ENCODE measurements at regions not wholly inside any gene's neighbourhood (a gene's known extent, or its start where the extent isn't known, plus 50 kb on each side); places are given as distances from the start of the nearest gene placed in this dataset.

DNA sequence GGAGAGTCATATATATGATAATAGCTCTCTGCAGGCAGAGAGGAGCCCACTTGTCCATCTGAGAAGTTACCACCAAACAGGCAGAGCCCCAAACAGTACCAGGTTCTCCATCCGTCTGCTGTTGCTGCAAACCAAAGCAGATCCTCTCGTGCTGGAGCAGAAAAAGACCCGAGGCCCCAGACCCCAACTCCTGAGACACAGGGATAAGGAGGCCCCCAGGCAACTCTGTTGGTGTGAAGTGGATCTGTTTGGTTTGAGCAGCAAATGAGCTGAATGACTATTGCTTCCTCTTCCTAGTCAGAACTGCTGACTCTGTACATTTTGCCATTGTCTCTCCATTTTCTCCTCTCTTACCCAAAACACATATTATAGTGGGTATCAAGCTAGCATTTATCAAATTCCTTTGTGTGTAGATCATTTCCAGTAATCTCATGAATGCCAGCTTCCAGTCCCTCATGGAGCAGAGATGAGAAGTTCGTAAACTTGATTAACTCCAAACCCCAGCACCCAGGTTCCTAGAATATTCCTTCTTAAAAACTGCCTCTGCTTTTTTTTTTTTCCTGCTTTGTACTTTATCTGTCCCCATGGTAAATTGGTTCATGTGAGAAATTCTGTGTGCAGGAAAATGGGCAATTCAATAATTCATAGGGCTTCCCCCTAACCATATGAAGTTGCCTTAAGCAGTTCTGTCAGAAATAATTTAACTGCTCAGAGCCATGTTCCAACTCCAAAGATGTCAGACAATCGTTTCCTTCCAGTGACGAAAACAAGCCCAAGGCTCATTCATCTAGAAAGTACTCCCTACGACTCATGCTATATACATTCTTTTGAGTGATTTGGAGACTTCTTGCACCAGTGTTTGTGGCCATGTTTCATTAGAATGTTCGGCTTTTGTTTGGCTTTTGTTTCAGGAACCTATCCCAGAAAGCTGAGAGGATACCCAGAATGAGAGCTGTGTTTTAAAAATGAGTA, 98.6 kb upstream of the ATXN3L start:
- no peak for TF ChIP-seq CTCF (IDR thresholded peaks at IDR 0.05; ENCODE audit: low read depth, low read length, poor library complexity, severe bottlenecking)
- no peak for TF ChIP-seq EZH2phosphoT487 (IDR thresholded peaks at IDR 0.05; ENCODE audit: borderline replicate concordance, low read length)
